Spleen (tissue), 7 donors: ENCODE measurements at regions not wholly inside any gene's neighbourhood (a gene's known extent, or its start where the extent isn't known, plus 50 kb on each side); places are given as distances from the start of the nearest gene placed in this dataset.

Source experiments
- CTCF ChIP-seq, 11 experiments: fragments of 200-600 bp in 7 of 11; fragments of 450-650 bp in 4 of 11; sonication (generic) in 4 of 11; IDR thresholded peaks in 8 of 11; conservative IDR thresholded peaks in 3 of 11; 1 replicate in 7 of 11; 2 replicates in 4 of 11; pipeline versions ENCODE4 v1.4.0 to v1.8.0; 2016 to 2021; ENCODE audit warnings: antibody characterized with exemption in 11 of 11, inconsistent platforms in 4 of 11, mild to moderate bottlenecking in 1 of 11
- POLR2A ChIP-seq, 3 donors: fragments of 450-650 bp; IDR thresholded peaks; one replicate each; pipeline ENCODE4 v1.5.1; 2017; ENCODE audit warnings: antibody characterized with exemption in 3 of 3, mild to moderate bottlenecking in 1 of 3
- POLR2AphosphoS5 ChIP-seq, 3 donors: sonication (generic); formaldehyde crosslinking; IDR thresholded peaks; one replicate each; pipeline ENCODE4 v1.5.1; 2017; ENCODE audit warnings: antibody characterized with exemption in 3 of 3
- donor health status: DM: no; HTN: no; CAD: no; lungs with moderate emphysema.
- donor health status: DM: no; HTN: no; CAD: no.
- donor health status: DM: no; HTN: no; CAD: no.

- TF ChIP-seq POLR2A (IDR thresholded peaks at IDR 0.05): no peak
- TF ChIP-seq CTCF (IDR thresholded peaks at IDR 0.05 in 8 of 11, conservative IDR thresholded peaks at IDR 0.05 in 3 of 11): no peak
- no peak for TF ChIP-seq POLR2AphosphoS5 (IDR thresholded peaks at IDR 0.05)
Measured at GRCh38 chr1:199010933-199011332, 372.1 kb downstream of the PTPRC start.
